HCT116 (cell line): ENCODE measurements at regions not wholly inside any gene's neighbourhood (a gene's known extent, or its start where the extent isn't known, plus 50 kb on each side); places are given as distances from the start of the nearest gene placed in this dataset.

Experiments
- CEBPB ChIP-seq: IDR thresholded peaks from 2 replicates; pipeline ENCODE4 v1.6.1; 2012; ENCODE audit warnings: low read depth
- CTCF ChIP-seq, 3 experiments: fragments of 200-600 bp in 1 of 3; sonication (generic) in 1 of 3; IDR thresholded peaks in 2 of 3; conservative IDR thresholded peaks in 1 of 3; 2 replicates each; pipeline ENCODE4 v1.5.1; 2012 to 2017; ENCODE audit warnings: low read depth in 2 of 3, low read length in 2 of 3, antibody characterized with exemption in 1 of 3, borderline replicate concordance in 1 of 3, control low read depth in 1 of 3, mild to moderate bottlenecking in 1 of 3, mixed read lengths in 1 of 3, mixed run types in 1 of 3, moderate library complexity in 1 of 3; ENCODE audit not compliant: insufficient read depth in 1 of 3
- ELF1 ChIP-seq: IDR thresholded peaks from 2 replicates; pipeline ENCODE4 v1.6.1; 2012; ENCODE audit warnings: low read depth, borderline replicate concordance
- JUND ChIP-seq: IDR thresholded peaks from 2 replicates; pipeline ENCODE4 v1.6.1; 2012
- POLR2A ChIP-seq: IDR thresholded peaks from 2 replicates; pipeline ENCODE4 v1.7.0; 2011; ENCODE audit warnings: borderline replicate concordance; ENCODE audit not compliant: insufficient read depth, insufficient read length; ENCODE audit errors: extremely low read depth
- REST ChIP-seq: IDR thresholded peaks from 2 replicates; pipeline ENCODE4 v1.6.1; 2012; ENCODE audit warnings: low read depth
- SIN3A ChIP-seq: IDR thresholded peaks from 2 replicates; pipeline ENCODE4 v1.6.1; 2012; ENCODE audit warnings: low read depth
- SP1 ChIP-seq: IDR thresholded peaks from 2 replicates; pipeline ENCODE4 v1.6.1; 2012; ENCODE audit warnings: low read depth
- SRF ChIP-seq: IDR thresholded peaks from 2 replicates; pipeline ENCODE4 v1.6.1; 2012; ENCODE audit warnings: low read depth
- ZBTB33 ChIP-seq: IDR thresholded peaks from 2 replicates; pipeline ENCODE4 v1.6.1; 2011; ENCODE audit warnings: mild to moderate bottlenecking, low read length, moderate library complexity; ENCODE audit not compliant: insufficient replicate concordance; ENCODE audit errors: extremely low read depth
- ZFX ChIP-seq: fragments of 450-650 bp; IDR thresholded peaks from 2 replicates; pipeline ENCODE4 v1.6.1; 2017
- TF ChIP-seq, protein P1 (sequence below): IDR thresholded peaks from 2 replicates; pipeline ENCODE4 v1.6.1; 2012

DNA sequence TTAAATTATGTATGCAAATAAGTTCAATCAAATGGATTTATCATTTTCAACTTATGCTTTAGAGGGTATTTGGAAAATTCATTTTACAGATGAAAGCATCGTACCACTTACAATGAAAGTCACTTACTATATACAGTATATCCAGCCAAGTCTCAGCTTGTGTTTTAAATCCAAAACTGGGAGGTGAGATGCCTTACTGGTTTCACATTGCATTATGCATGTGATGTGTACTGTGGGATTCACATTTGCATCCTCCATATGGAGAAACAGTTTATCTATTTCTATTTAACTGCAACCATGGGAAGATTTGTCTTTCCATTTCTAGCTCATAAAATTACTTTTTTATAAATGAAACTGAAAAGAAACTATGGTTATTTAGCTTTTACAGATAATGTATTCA, 248.1 kb downstream of the CNTN3 start:
- TF ChIP-seq CTCF (IDR thresholded peaks at IDR 0.05 in 2 of 3, conservative IDR thresholded peaks at IDR 0.05 in 1 of 3; ENCODE audit: borderline replicate concordance in 1 of 3, insufficient read depth in 1 of 3, low read depth in 2 of 3, low read length in 2 of 3) (no peak), SP1 (no peak), SIN3A (no peak), ZFX (no peak), JUND (no peak), CEBPB (no peak), REST (no peak), POLR2A (no peak), SRF (no peak), ELF1 (no peak), ZBTB33 (no peak)
- TF ChIP-seq, protein P1, sequence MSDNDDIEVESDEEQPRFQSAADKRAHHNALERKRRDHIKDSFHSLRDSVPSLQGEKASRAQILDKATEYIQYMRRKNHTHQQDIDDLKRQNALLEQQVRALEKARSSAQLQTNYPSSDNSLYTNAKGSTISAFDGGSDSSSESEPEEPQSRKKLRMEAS = no peak
